ENCODE measurements at regions not wholly inside any gene's neighbourhood (a gene's known extent, or its start where the extent isn't known, plus 50 kb on each side); places are given as distances from the start of the nearest gene placed in this dataset.

DNA sequence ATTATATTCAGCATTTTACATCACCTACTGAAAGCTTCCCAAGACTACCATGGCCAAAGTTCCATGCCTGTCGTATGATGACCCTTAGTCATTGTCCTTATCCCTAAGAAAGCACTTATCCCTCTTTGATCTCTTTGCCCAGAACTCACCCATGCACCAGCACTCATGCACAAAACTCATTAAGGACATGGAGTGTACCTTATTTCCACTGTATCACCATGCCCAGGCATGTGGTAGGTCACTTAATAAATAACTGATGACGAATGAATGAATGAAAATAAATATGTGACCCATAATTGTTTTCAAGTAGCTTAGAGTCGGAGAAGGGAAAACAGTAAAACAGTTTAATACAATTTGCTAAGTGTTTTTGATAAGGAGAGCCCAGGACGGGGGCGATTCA is 220.1 kb downstream of the IKZF2 start:
- TF ChIP-seq, protein P1, sequence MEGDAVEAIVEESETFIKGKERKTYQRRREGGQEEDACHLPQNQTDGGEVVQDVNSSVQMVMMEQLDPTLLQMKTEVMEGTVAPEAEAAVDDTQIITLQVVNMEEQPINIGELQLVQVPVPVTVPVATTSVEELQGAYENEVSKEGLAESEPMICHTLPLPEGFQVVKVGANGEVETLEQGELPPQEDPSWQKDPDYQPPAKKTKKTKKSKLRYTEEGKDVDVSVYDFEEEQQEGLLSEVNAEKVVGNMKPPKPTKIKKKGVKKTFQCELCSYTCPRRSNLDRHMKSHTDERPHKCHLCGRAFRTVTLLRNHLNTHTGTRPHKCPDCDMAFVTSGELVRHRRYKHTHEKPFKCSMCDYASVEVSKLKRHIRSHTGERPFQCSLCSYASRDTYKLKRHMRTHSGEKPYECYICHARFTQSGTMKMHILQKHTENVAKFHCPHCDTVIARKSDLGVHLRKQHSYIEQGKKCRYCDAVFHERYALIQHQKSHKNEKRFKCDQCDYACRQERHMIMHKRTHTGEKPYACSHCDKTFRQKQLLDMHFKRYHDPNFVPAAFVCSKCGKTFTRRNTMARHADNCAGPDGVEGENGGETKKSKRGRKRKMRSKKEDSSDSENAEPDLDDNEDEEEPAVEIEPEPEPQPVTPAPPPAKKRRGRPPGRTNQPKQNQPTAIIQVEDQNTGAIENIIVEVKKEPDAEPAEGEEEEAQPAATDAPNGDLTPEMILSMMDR (IDR thresholded peaks at IDR 0.05): no peak
- no peak for TF ChIP-seq POLR2A (IDR thresholded peaks at IDR 0.05)
